Transverse colon (tissue), 4 donors: ENCODE measurements at regions not wholly inside any gene's neighbourhood (a gene's known extent, or its start where the extent isn't known, plus 50 kb on each side); places are given as distances from the start of the nearest gene placed in this dataset.

Experiments
- DNase-seq: peaks from one replicate; pipeline ENCODE4 v3.0.0-alpha.2; 2019
- H3K27ac ChIP-seq, 4 donors: fragments of 200-600 bp; sonication (generic); 2 replicates each; pipeline ENCODE4 v1.5.1; 2016 to 2018; ENCODE audit warnings: inconsistent platforms in 4 of 4
- H3K27me3 ChIP-seq: fragments of 200-600 bp; sonication (generic); 2 replicates; pipeline ENCODE4 v1.5.1; 2017; ENCODE audit warnings: inconsistent platforms
- H3K36me3 ChIP-seq, 4 donors: fragments of 200-600 bp; sonication (generic); 2 replicates each; pipeline ENCODE4 v1.5.1; 2017 to 2019; ENCODE audit warnings: inconsistent platforms in 4 of 4
- H3K4me1 ChIP-seq, 4 donors: fragments of 200-600 bp; sonication (generic); 2 replicates each; pipeline ENCODE4 v1.5.1; 2017 to 2020; ENCODE audit warnings: inconsistent platforms in 4 of 4
- H3K4me3 ChIP-seq, 4 donors: fragments of 200-600 bp; sonication (generic); 1 replicate in 1 of 4; 2 replicates in 3 of 4; pipeline versions ENCODE4 v1.5.1 to v1.6.1; 2017 to 2019; ENCODE audit warnings: inconsistent platforms in 4 of 4
- H3K9me3 ChIP-seq, 2 donors: fragments of 200-600 bp; sonication (generic); 2 replicates each; pipeline ENCODE4 v1.5.1; 2017 to 2019; ENCODE audit warnings: inconsistent platforms in 2 of 2
- EP300 ChIP-seq: sonication (generic); formaldehyde crosslinking; IDR thresholded peaks from one replicate; pipeline ENCODE4 v1.6.1; 2017; ENCODE audit warnings: antibody characterized with exemption, low read depth
- POLR2A ChIP-seq: fragments of 450-650 bp; IDR thresholded peaks from one replicate; pipeline ENCODE4 v1.6.1; 2016; ENCODE audit warnings: antibody characterized with exemption, mild to moderate bottlenecking, moderate library complexity
- POLR2AphosphoS5 ChIP-seq, 3 donors: sonication (generic); formaldehyde crosslinking; IDR thresholded peaks; one replicate each; pipeline ENCODE4 v1.6.1; 2016; ENCODE audit warnings: antibody characterized with exemption in 3 of 3
- WGBS, 2 donors: methylation state at CpG; one replicate each; pipeline ENCODE4 v1.1.5; 2018; ENCODE audit warnings: low coverage in 1 of 2; 5-methylcytosine and 5-hydroxymethylcytosine counted together
- in situ Hi-C, 4 donors: fragments of 200-750 bp; cut with MboI; loops; one replicate each; pipeline versions ENCODE4 v1.15.0 to v1.15.1; 2017; ENCODE audit warnings: low sequenced_read_pairs in 3 of 4, low pct_ligation_motif_present in 1 of 4, low pct_unique_long_range_greater_than_20kb in 1 of 4
- intact Hi-C: fragments of 100-400 bp; cut with DNase I; formaldehyde crosslinking; loops from one replicate; pipeline ENCODE4 v1.15.1; 2023; ENCODE audit warnings: low total_unique reads
- TF ChIP-seq, protein P1 (sequence below), 5 experiments: fragments of 200-600 bp in 3 of 5; fragments of 450-650 bp in 2 of 5; sonication (generic) in 3 of 5; IDR thresholded peaks; 1 replicate in 2 of 5; 2 replicates in 3 of 5; pipeline ENCODE4 v1.5.1; 2016 to 2017; ENCODE audit warnings: antibody characterized with exemption in 5 of 5, inconsistent platforms in 3 of 5, mild to moderate bottlenecking in 2 of 5, moderate library complexity in 1 of 5

- H3K4me1 ChIP-seq: no peaks in the 10 kb centered on the region
- no peak overlapping the region for H3K4me3 ChIP-seq
- TF ChIP-seq EP300: no peak
- TF ChIP-seq, protein P1, sequence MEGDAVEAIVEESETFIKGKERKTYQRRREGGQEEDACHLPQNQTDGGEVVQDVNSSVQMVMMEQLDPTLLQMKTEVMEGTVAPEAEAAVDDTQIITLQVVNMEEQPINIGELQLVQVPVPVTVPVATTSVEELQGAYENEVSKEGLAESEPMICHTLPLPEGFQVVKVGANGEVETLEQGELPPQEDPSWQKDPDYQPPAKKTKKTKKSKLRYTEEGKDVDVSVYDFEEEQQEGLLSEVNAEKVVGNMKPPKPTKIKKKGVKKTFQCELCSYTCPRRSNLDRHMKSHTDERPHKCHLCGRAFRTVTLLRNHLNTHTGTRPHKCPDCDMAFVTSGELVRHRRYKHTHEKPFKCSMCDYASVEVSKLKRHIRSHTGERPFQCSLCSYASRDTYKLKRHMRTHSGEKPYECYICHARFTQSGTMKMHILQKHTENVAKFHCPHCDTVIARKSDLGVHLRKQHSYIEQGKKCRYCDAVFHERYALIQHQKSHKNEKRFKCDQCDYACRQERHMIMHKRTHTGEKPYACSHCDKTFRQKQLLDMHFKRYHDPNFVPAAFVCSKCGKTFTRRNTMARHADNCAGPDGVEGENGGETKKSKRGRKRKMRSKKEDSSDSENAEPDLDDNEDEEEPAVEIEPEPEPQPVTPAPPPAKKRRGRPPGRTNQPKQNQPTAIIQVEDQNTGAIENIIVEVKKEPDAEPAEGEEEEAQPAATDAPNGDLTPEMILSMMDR (IDR thresholded peaks at IDR 0.05): no peak
- no peak for TF ChIP-seq POLR2AphosphoS5 (IDR thresholded peaks at IDR 0.05)
- TF ChIP-seq POLR2A: no peak
- H3K27ac ChIP-seq: no peak overlapping the region
- no peaks in the 10 kb centered on the region for H3K9me3 ChIP-seq
- WGBS, 2 donors: 92% methylated on average over 6 of the region's 6 CpGs; no CpG with 5 or more reads in 1 of the 2 donors
- intact Hi-C loops: no loop called here
- no peaks in the 10 kb centered on the region for H3K36me3 ChIP-seq
- DNase-seq: no peak
- H3K27me3 ChIP-seq: no peaks in the 10 kb centered on the region
- in situ Hi-C loops: no loop called here
Observed at GRCh38 chr15:95096651-95097050, 865.3 kb downstream of the MCTP2 start.

GRCh38 chr15:95097361-95097760 lies 866.0 kb downstream of the MCTP2 start:
- H3K4me3 ChIP-seq: no peak overlapping the region
- H3K36me3 ChIP-seq: no peaks in the 10 kb centered on the region
- TF ChIP-seq POLR2A (no peak), EP300 (no peak), POLR2AphosphoS5 (IDR thresholded peaks at IDR 0.05) (no peak)
- TF ChIP-seq, protein P1 (IDR thresholded peaks at IDR 0.05): no peak
- intact Hi-C loops (no loop called here), in situ Hi-C loops (no loop called here)
- WGBS, 2 donors: 57 to 68% methylated on average over 2 of the region's 2 CpGs
- no peaks in the 10 kb centered on the region for H3K4me1 ChIP-seq
- H3K27ac ChIP-seq: no peak overlapping the region
- no peaks in the 10 kb centered on the region for H3K27me3 ChIP-seq
- no peak for DNase-seq
- H3K9me3 ChIP-seq: no peaks in the 10 kb centered on the region

DNA sequence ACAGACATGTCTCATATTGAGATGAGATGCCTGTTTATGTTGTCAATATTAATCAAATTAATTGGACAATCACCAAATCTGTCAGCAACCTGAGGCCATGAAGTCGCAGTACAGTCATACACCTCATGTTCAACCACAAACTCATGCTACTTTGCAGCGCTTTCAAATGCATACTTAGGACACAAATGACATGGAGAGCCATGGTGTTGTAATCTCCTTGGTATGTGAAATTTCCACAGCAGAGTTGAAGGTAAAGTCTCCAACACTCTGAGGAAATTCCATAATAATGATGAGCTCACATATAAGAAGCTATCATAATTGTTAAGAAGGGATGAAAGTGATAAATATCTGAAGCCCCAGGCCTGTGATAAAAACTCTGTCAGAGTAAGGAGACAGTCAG lies 873.9 kb downstream of the MCTP2 start:
- Histone ChIP-seq H3K9me3 (no peaks in the 10 kb centered on the region), H3K36me3 (no peaks in the 10 kb centered on the region), H3K27ac (no peak overlapping the region), H3K4me1 (no peaks in the 10 kb centered on the region), H3K4me3 (no peak overlapping the region), H3K27me3 (no peaks in the 10 kb centered on the region)
- TF ChIP-seq EP300 (no peak), POLR2AphosphoS5 (IDR thresholded peaks at IDR 0.05) (no peak), POLR2A (no peak)
- TF ChIP-seq, protein P1 (IDR thresholded peaks at IDR 0.05): no peak
- 80 to 92% methylated on average over 2 of the region's 2 CpGs for WGBS, 2 donors
- no peak for DNase-seq
- intact Hi-C loops: no loop called here
- in situ Hi-C loops: no loop called here

DNA sequence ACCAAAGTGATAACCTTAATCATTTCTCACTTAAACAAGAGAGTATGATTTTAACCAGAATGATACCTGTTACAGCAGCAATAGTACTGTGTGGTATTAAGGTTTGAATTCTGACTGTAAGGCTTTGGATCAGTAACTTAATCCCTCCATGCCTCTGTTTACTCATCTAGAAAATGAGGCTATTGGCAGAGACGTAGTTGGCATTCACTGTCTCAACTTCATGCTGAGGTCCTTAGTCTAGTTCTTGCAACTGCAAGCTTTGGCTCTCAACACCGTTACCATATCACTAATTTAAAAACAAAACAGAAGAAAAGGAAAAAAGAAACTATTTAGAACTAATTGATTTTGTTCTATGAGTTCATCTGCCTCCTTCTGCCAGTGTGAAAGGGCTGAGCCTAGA lies 875.4 kb downstream of the MCTP2 start:
- intact Hi-C loops (no loop called here), in situ Hi-C loops (no loop called here)
- no peak overlapping the region for H3K4me3 ChIP-seq
- H3K9me3 ChIP-seq: no peaks in the 10 kb centered on the region
- no peaks in the 10 kb centered on the region for H3K36me3 ChIP-seq
- TF ChIP-seq EP300: no peak
- TF ChIP-seq, protein P1 (IDR thresholded peaks at IDR 0.05): no peak
- no peak for TF ChIP-seq POLR2A
- TF ChIP-seq POLR2AphosphoS5 (IDR thresholded peaks at IDR 0.05): no peak
- 69 to 80% methylated on average over 1 to 2 of the region's 2 CpGs for WGBS, 2 donors
- H3K4me1 ChIP-seq: no peaks in the 10 kb centered on the region
- no peak for DNase-seq
- H3K27me3 ChIP-seq: no peaks in the 10 kb centered on the region
- no peak overlapping the region for H3K27ac ChIP-seq
